HG03108 (cell line): ENCODE measurements at regions not wholly inside any gene's neighbourhood (a gene's known extent, or its start where the extent isn't known, plus 50 kb on each side); places are given as distances from the start of the nearest gene placed in this dataset.

Experiments used
- ATAC-seq: cut with Tn5 transposase; IDR thresholded peaks from one replicate; pipeline ENCODE4 v1.9.1; 2021; ENCODE audit warnings: moderate library complexity; ENCODE audit not compliant: unreplicated experiment

DNA sequence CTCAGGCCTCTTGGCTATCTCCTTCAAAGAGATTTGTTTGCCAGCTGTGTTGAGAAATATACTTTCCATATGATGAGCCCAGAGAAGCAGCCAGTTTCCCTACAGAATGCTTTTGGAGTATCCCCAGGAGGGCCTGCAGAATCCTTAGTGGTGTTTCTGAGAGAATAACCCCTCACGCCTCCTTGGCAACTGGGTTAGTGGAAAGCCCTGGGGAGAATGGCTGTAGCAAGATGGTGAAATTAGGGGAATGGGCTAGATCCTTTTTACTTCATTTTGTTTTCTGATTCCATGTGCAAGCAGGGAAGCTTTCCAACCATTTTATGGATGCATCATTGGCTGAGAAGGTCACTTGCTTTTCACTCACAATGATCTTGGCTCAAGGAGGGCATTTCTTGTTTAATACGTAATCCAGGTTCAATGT is 364.6 kb downstream of the DMRT2 start:
- no peak for ATAC-seq

DNA sequence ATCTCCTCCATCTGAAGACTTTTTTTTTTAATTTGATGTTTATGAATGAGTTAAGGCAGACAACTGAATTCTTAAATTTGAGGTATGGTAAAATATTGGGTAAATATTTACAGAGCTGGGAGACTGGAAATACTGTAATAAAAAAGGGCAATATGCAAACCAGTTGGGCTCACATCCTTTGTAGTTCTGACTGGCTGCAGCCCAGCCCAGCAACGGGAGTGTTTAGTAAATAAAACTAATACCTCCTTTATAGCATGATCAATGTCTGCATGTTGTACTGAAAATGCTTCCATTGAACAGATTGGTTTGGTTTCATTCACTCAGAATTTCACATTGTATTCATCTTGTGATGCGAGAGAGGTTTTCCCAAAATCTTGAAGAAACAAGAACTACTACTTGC is 365.0 kb downstream of the DMRT2 start:
- ATAC-seq, result no peak

DNA sequence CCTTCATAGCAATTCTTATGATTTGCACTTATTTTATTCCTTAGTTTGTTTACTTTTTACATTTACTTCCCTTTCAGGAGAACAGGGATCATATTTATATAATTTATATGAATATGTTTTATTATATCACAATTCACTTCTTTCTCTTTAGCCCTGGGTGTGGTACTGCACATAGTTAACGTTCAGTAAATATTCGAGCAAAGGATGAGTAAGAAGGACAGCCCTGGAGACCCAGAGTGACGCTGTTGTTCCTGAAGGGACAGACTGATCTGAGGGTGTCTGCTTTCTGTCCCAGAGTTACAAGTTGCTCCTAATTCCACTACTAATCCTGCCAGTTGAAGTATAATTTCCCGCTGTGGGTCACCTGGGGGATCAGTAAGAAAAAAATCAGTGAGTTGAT is 366.1 kb downstream of the DMRT2 start:
- no peak for ATAC-seq

DNA sequence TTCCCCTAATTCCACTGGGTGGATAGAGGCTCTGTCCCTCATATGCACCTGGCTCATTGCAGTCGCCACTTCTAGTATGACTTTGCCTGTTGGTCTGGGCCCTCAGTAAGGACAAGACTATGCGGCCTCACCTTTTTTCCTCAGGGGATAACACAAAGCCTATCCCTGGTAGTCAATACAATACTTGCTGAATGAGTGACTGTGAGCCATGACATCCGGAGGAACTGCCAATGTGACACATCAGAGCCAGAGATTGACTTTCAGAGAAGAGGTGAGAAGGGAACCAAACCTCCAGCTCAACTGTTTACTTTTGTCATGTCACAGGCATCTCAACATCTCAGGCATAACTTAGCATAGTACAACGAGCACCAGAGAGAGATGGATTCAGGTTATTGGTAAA is 371.3 kb downstream of the DMRT2 start:
- no peak for ATAC-seq

DNA sequence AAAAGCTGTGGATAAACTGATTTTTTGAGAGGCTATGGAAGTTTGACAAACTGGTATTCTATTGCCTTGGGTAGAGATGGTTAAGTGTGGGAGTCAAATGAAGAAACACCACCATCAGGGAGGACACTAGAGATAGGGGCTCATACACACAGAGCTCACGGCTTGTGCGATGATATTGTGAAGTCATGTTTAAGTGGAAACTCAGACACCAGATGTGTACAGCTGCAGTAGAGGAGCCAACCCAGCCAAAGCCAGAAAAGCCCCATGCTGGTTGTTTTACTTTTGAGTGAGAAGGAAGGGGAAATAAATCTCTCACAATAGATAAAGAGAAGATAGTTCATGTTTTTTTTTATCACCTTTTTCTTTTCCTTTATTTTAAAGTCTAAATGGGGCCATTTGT is 377.7 kb downstream of the DMRT2 start:
- ATAC-seq, result no peak

DNA sequence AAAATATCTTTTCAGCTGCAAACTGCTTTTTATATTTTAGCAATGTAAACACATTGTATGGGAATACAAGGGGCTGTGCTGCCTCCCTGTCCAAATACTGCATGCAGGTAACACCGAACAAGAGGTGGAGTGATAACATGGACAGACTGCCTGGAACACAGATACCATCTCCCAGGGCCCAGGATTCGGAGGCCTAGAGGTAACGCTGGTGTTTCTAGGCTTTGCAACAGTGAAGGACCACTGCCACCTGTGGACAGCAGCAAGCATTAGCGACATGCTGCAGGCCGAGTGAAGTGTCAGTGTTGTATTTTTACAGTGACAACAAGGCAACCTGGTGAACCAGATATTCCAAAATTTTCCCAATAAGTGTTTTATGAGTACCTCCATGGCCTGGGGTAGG is 379.1 kb downstream of the DMRT2 start:
- ATAC-seq, result no peak

DNA sequence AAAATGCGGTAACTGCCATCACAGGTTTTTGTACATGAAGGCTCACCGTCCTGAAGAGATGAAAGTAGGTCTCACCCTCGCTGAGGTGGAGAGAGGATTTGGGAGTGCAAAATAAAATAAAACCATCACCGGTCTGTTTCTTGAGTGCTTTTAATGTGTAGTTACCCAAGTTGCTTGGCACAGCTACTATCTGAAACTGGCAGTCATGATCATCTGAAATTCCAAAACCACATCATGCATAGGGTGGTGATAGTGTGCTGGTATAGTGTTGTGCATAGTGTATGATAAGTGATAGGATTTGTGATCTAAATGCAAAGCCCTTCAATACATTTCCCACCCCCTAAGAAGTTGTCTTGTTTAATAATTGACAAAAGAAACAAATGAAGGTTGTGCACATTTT is 381.3 kb downstream of the DMRT2 start:
- no peak for ATAC-seq

DNA sequence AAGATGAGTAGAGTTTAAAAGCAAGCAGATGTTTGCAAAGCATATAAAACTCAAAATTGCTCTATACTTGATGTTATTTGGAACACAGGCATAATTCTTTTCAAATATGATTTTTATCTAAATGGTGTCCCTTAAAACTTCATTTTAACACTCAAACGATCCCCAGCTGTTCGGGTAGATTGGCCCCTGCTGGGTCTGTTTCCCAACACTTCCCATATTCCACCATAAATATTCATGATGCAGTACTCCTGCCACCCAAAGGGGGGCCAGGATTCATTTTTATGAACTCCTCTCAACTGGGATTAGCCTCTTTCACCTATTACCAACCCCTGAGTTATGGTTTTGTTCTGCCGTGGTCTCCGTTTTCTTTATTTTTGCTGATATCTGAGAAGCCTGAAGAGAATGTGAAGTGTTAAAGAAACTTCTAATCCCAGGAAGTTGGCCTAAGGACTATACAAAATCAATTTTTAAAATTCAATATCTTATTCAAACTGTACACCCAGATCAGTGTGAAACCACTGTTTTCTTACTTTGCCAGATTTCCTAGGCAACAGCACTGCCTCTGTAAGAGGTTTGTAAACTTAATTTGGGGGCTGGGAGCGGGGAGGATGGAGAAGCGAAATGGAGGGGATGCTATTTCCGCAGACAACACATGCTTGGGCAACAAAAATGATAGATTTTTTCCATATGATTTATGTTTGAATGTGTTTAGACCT is 384.1 kb downstream of the DMRT2 start:
- no peak for ATAC-seq

DNA sequence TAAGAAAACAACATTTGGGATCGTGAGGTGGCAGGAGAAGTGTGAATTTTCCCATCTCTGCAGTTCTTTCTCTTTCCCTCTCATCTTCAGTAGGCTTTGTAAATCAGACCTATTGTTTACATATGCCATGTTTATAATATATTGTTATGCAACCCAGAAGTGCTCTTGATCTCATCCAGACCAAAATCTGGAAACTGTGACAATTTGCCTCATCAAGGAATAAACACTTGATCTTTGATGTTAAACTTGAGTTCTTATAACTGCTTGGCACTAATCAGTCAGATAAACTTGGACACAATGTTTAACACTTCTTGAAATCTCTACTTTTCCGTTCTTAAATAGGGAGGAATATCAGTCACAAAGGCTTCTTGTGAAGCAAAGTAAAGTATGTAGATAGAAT is 384.7 kb downstream of the DMRT2 start:
- no peak for ATAC-seq

DNA sequence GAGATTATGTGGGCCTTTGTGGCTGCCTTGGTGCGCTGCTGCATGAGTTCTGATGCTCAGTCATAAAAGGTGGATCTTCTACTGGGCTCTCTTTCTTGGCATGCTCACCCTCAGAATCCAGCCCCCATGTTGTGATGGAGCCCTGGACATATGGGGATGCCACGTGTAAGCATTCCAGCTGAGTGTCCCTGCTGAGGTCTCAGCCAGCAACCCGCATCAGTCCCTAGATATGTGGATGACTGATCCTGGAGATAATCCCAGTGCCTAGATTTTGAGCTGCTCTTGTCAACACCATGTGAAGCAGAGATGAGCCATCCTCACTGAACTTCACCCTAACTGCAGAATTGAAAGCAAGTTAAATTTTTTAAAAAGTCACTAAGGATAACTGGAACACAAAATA is 390.1 kb downstream of the DMRT2 start:
- no peak for ATAC-seq

DNA sequence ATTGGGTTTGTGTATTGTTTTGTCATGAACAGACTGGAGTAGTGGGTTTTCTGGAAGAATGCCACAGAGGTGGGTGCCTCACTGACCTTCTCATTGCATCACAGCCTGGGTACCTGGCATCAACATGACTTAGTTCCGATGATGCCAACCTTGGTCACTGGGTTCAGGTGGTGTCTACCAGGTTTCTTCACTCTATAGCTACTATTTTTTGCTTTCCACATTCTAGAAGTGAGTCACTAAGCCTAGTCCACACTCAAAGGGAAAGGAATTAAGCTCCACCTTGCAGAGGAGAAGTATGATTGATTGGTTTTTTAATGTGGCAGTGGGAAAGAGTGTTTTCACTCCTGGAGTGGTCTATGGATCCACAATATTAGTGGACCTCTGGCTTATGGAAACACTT is 391.9 kb downstream of the DMRT2 start:
- ATAC-seq, result no peak

DNA sequence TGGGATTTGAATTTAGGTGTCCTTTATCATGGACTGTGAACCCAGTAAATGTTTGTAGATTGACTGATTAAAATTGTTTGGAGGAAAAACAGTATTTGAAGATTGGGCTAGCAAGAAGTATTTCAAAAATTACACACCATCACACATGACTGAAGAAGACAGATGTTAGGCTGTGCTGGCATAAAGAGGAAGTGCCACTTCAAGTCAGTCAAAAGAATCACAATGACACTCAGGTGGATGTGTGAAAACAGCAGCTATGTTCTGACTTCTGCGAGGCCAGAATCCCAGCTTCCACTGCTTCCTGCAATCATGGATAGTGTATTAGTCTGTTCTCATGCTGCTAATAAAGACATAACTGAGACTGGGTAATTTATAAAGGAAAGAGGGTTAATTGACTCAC is 393.3 kb downstream of the DMRT2 start:
- ATAC-seq, result no peak

DNA sequence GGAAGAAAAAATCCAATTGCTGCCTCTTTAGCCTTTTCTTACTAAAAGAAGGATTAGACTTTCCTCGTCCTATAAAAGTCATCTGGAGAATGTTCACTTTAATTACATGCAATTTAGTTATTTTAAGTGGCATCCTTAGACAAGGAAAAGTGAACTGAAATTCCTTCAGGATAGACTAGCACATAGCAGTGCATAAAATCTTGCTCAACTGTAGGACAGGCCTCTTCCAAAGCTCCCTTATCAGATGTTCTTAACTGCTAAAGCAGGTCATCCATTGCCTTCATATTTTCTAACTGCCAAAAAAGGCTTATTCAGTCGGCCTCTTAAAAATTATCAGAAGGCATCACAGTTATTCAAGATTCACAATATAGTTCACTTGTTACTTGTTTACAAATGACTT is 396.5 kb downstream of the DMRT2 start:
- ATAC-seq, result no peak

DNA sequence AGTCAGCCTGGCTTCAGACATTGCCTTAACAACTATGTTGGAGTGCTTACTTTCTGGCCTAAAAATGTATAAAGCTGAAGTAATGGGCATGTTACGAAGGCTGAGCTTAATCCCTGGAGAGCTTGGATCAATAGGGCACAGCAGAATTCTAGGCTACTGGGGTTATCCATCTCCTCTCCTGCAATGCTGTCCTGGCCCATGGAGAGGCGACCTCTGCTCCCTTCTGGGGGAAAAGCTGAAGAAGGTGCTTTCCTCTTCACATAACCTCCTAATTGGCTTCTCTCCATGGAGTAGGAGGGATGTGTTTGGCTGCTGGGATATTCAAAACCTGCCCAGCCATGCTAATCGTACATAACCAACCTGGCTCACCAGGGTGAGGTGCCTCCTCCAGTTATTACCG is 403.5 kb downstream of the DMRT2 start:
- no peak for ATAC-seq

DNA sequence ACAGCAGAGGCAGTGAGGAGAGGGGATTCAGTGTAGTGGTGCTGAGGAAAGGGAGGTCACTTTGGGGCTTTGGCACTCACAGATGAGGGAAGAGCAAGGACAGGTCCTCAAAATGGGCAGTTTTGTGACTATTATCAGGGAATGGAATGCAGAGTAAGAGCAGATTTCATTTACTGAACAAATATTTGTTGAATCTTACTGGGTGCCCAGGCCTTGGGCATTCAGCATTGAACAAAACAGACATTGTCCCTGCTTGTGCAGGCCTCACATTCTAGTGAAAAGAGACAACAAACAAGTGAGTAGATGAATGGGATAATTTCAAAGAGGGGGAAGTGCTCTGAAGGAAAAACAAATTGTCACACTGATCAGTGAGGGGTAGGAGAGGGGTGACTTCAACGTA is 404.1 kb downstream of the DMRT2 start:
- no peak for ATAC-seq

DNA sequence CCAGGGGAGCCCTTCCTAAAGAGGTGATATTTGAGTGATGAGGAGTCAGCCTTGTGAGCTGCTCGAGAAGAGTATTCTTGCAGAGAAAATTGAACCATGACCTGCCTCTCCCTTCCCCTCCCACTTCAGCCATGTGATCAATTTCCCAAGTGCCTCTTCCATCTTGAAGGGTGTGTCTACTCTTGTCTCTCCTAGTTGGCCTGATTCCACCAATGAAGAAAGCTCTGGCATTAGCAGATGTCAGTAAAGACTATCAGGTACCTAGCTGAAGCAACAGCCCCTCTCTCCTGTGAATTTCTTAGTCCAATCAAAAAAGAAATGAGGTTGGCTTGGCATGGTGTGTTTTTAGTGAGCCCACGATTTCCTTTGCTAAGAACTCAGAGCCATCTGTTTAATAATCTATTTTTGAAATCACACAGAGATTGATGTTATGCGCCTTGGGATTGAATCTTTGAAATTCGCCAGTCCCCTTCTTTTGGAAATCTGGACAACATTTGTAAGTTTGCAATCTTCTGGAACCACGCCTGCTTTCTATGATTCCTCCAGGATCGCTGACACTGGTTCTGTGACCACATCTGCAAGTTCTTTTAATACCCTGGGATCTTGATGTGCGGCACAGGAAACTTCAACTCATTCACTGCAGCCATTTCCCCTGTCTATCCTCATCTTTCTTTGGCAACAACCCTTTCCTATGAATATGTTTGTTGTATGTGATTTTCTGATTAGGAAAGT is 404.6 kb downstream of the DMRT2 start:
- ATAC-seq, result no peak

DNA sequence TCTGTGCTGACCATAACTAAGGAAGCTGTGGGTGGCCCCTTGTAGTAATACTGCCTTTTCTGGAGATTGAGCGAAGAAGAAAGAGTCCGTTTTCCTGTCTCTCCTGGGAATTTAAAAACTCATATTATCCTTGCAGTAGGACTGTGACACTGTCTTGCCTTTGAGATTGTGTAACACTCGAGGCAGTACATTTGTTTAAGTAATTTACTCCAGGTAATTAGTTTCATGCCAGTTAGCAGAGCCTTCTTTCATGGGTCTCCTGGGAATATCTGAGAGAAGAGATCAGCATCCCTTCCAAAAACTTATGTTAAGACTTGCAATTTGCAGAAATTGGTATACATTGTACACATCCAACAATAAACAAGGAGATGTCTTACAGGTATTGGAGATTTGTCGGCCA is 405.6 kb downstream of the DMRT2 start:
- no peak for ATAC-seq

DNA sequence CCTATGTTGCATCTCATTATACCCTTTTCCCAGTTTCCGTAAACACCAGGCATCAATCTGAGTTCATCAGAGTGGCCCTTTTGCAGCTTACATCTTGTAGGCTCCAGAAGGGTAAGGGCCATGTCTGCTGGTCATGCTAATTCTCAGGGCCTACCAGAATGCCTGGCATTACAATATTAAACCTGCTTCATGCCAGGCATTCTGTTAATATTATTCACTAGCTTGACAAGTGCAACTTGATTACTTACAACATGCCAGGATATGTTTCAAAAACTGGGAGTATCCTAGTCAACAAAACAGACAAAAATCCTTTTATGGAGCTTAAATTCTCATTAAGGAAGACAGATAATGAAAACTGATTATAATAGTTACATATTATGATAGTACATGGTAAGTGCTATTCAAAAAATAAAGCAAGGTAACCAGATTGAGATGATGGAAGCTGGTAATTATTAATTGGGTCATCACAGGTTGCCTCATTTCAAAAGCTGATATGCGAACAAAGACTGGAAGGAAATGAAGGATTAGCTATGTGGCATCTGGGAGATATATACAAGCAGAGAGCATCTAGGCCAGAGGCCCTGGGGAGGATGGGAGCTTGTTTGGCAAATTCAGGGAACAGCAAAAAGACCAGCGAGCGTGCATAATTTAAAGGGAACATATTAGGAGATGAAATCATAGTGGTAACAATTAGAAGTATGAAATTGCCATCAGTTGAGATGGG is 406.3 kb downstream of the DMRT2 start:
- ATAC-seq, result no peak

DNA sequence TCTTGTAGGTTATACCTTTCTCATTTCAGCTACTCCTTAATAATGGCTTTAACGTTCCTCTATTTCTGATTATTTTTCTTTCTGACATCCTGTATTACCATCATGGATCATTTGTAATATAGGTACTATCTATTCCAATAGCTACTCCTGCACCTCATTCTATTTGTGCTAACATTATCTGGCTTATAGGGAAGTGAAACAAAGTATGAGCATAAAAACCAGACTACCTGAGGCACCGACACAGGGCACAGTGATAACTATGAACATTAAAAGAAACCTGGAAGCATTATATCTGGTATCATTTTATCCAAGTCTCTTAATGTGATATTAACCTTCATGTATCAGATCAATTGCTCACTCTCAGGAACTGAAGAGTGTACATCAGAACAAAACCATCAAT is 407.3 kb downstream of the DMRT2 start:
- ATAC-seq, result no peak

DNA sequence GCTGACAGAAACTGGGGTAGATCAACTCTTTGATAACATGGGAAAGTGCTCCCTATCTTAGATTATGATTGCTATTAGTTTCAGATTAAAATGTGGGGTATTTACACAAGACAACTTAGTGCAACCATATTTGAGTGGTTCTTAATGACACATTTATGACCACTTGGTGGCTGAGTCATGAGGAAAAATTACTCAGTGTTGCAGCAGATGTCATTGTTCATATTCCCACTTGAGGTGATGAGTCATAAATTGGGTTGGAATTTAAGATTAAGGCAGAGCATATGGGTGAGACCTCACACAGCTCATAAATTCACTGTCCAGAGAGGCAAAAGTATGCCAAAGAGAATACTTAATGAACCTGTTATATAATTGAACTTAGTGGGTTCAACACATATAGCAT is 408.3 kb downstream of the DMRT2 start:
- ATAC-seq, result no peak

DNA sequence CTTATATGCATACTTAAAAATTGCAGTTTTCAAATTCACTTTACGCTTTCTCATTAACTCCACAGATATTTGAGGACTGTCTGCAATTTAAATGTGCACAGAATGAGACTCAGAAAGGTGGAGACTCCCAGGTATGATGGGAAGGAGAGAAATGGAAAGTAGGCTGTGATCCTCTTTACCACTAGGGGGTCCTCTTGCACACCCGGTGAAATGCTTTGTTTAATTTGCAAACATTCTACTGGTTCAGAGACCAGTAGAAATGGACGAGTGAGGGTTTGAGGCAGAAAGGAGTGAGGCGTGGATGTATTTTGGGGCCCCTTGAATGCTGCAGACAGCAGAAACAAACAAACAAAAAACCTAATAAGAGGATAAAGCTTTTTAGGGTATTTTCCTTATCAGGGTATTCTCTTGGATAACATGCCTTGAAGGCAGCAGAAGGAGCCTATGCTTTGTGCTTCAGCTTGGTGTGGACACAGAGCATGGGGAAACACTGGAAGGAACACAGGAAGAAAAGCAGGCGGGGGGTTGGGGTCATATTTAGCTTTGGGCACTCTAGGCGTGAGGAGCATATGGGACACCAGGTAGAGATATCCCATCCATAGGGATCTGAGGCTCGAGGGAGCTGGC is 410.1 kb downstream of the DMRT2 start:
- ATAC-seq, result no peak

DNA sequence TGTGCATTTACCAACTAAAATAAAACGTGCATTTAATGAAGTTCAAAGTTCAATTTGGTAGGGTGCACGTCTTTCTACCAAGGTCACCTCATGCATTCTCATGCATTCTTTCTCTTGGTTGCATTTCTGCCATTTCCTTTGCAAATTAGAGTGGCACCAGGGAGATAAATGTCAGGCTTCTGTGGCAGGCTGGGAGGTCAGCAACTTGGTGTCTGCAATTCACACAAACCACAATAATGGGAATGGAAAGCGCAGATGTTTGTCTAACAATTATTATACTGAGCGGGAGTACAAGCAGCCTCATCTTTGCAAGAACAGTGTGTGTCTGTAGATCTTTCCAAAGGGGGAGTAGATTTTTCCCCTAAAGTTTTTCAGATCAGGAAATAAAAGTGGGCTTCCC is 411.7 kb downstream of the DMRT2 start:
- no peak for ATAC-seq
